C4-2B (cell line): ENCODE measurements at regions not wholly inside any gene's neighbourhood (a gene's known extent, or its start where the extent isn't known, plus 50 kb on each side); places are given as distances from the start of the nearest gene placed in this dataset.

Source experiments
- ZFX ChIP-seq: fragments of 450-650 bp; IDR thresholded peaks from 2 replicates; pipeline ENCODE4 v1.6.1; 2017
- TF ChIP-seq, protein P1 (sequence below): fragments of 450-650 bp; conservative IDR thresholded peaks from 2 replicates; pipeline ENCODE4 v1.5.1; 2017; ENCODE audit warnings: mild to moderate bottlenecking

DNA sequence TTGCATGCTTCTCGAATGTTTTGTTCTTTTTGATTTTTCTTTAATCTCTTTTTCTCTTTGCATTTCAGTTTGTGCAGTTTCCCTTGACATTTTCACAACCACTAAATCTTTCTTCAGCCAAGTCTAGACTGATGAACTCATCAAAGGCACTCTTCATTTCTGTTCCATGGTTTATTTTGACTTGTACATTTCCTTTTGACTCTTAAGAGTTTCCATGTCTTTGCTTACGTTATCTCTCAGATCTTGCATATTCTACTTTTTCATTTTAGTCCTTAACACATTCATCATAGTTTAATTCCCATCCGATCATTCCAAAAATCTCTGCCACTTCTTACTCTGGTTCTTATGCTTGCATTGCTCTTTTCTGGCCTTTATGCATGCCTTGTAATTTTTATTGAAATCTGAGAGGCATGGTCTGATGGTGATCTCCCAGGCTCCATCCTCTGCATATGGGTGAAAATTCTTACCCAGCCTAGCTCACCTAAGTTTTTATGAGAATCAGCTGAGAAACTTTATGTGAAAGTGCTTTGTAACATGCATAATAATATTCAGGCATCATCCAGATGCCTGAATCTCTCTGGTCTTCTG lies 202.8 kb upstream of the IGFBP3 start:
- TF ChIP-seq, protein P1, sequence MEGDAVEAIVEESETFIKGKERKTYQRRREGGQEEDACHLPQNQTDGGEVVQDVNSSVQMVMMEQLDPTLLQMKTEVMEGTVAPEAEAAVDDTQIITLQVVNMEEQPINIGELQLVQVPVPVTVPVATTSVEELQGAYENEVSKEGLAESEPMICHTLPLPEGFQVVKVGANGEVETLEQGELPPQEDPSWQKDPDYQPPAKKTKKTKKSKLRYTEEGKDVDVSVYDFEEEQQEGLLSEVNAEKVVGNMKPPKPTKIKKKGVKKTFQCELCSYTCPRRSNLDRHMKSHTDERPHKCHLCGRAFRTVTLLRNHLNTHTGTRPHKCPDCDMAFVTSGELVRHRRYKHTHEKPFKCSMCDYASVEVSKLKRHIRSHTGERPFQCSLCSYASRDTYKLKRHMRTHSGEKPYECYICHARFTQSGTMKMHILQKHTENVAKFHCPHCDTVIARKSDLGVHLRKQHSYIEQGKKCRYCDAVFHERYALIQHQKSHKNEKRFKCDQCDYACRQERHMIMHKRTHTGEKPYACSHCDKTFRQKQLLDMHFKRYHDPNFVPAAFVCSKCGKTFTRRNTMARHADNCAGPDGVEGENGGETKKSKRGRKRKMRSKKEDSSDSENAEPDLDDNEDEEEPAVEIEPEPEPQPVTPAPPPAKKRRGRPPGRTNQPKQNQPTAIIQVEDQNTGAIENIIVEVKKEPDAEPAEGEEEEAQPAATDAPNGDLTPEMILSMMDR: no peak
- TF ChIP-seq ZFX: no peak
